NB4 (cell line): ENCODE measurements at regions not wholly inside any gene's neighbourhood (a gene's known extent, or its start where the extent isn't known, plus 50 kb on each side); places are given as distances from the start of the nearest gene placed in this dataset.

ENCODE experiments used
- CTCF ChIP-seq: IDR thresholded peaks from one replicate; pipeline ENCODE4 v1.5.1; 2012; ENCODE audit warnings: low read depth, low read length
- POLR2A ChIP-seq: IDR thresholded peaks from 2 replicates; pipeline ENCODE4 v1.6.1; 2011; ENCODE audit warnings: mild to moderate bottlenecking; ENCODE audit not compliant: insufficient read length; ENCODE audit errors: extremely low read depth

DNA sequence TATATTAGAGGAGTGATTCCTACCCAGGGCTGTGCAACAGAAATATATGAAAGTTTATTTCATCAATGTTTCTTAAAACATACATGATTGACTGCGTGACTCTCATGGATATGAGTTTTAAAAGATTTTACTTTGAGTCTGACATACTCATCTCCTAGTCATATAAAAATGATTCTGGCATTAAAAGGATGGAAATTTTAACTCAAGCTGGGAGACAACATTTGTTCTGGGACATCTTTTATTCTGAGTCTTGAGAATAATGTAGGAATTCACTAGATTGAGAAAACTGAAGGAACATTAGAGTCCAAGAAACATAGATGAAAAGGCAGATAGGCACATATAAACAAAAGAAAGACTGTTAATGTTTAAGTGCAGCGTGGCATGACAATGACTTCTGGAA is 649.6 kb downstream of the SPRY1 start:
- TF ChIP-seq POLR2A (no peak), CTCF (no peak)
